IMR-90 (cell line): ENCODE measurements at regions not wholly inside any gene's neighbourhood (a gene's known extent, or its start where the extent isn't known, plus 50 kb on each side); places are given as distances from the start of the nearest gene placed in this dataset.

Source experiments
- ATAC-seq: fragments of 200-7000 bp; cut with Tn5 transposase; 2 replicates; pipeline ENCODE4 v1.9.1; 2020; ENCODE audit warnings: low read depth, mild to moderate bottlenecking, moderate library complexity
- BruUV-seq: library from RNA; stranded (reverse); fragments of 400-500 nt; replicated peaks from 2 replicates; lab custom pipeline; 2021; lab: Mats Ljungman, UMichigan
- CTCF ChIA-PET: fragments of 300-600 bp; formaldehyde crosslinking; extraction: SDS; loops from one replicate; lab custom pipeline; 2021; ENCODE audit warnings: antibody characterized with exemption; lab: Yijun Ruan, JAX
- POLR2A ChIA-PET: fragments of 300-600 bp; sonication (Branson Sonifier 250); formaldehyde crosslinking; loops from one replicate; lab custom pipeline; 2022; ENCODE audit warnings: antibody characterized with exemption; ENCODE audit not compliant: unreplicated experiment; lab: Charles Lee
- DNase-seq: peaks from one replicate; pipeline ENCODE4 v3.0.0; 2013
- H2AFZ ChIP-seq: replicated peaks from 2 replicates; pipeline ENCODE3; 2013; ENCODE audit warnings: low read length, mild to moderate bottlenecking; ENCODE audit not compliant: poor library complexity
- H2AK5ac ChIP-seq: 2 replicates; pipeline ENCODE4 v1.6.1; 2013; ENCODE audit warnings: low read depth, low read length, inconsistent platforms
- H2AK9ac ChIP-seq: replicated peaks from 2 replicates; pipeline ENCODE3; 2013; ENCODE audit warnings: mild to moderate bottlenecking, low read depth, low read length, moderate library complexity; ENCODE audit not compliant: poor library complexity
- H2BK120ac ChIP-seq: 2 replicates; pipeline ENCODE4 v1.6.1; 2013; ENCODE audit warnings: low read depth, low read length, inconsistent platforms
- H2BK15ac ChIP-seq: 3 replicates; pipeline ENCODE4 v1.6.1; 2013; ENCODE audit warnings: low read depth, low read length, inconsistent platforms
- H2BK20ac ChIP-seq: 2 replicates; pipeline ENCODE4 v1.6.1; 2013; ENCODE audit warnings: low read depth, mild to moderate bottlenecking, inconsistent platforms, low read length, moderate library complexity
- H2BK5ac ChIP-seq: 2 replicates; pipeline ENCODE4 v1.6.1; 2013; ENCODE audit warnings: mild to moderate bottlenecking, low read depth, low read length, inconsistent platforms; ENCODE audit not compliant: poor library complexity, severe bottlenecking
- H3K14ac ChIP-seq: replicated peaks from 2 replicates; pipeline ENCODE4 v1.6.1; 2013; ENCODE audit warnings: low read depth, low read length, inconsistent platforms
- H3K18ac ChIP-seq: 2 replicates; pipeline ENCODE4 v1.6.1; 2013; ENCODE audit warnings: low read depth, low read length, control low read depth
- H3K23ac ChIP-seq: 2 replicates; pipeline ENCODE4 v1.6.1; 2013; ENCODE audit warnings: low read depth, low read length, inconsistent platforms
- H3K27ac ChIP-seq: 2 replicates; pipeline ENCODE4 v1.5.1; 2013; ENCODE audit warnings: mild to moderate bottlenecking, control low read depth, low read length; ENCODE audit not compliant: insufficient read depth
- H3K27me3 ChIP-seq: 2 replicates; pipeline ENCODE4 v1.6.1; 2013; ENCODE audit warnings: low read length; ENCODE audit not compliant: control insufficient read depth, insufficient read depth
- H3K36me3 ChIP-seq: 2 replicates; pipeline ENCODE4 v1.6.1; 2013; ENCODE audit warnings: low read length, mixed read lengths; ENCODE audit not compliant: control insufficient read depth, insufficient read depth
- H3K4ac ChIP-seq: 2 replicates; pipeline ENCODE4 v1.6.1; 2013; ENCODE audit warnings: low read depth, low read length, inconsistent platforms
- H3K4me1 ChIP-seq: 2 replicates; pipeline ENCODE4 v1.6.1; 2013; ENCODE audit warnings: low read length, mixed read lengths; ENCODE audit not compliant: control insufficient read depth, insufficient read depth
- H3K4me2 ChIP-seq: 2 replicates; pipeline ENCODE4 v1.6.1; 2013; ENCODE audit warnings: low read depth, mild to moderate bottlenecking, control low read depth, low read length, moderate library complexity
- H3K4me3 ChIP-seq: 2 replicates; pipeline ENCODE4 v1.5.1; 2013; ENCODE audit warnings: low read depth, mild to moderate bottlenecking, control low read depth, low read length, moderate library complexity; ENCODE audit not compliant: insufficient read depth
- H3K56ac ChIP-seq: 2 replicates; pipeline ENCODE4 v1.6.1; 2013; ENCODE audit warnings: low read length, inconsistent platforms; ENCODE audit not compliant: insufficient read depth; ENCODE audit errors: extremely low read depth
- H3K79me1 ChIP-seq, 2 experiments: 2 replicates each; pipeline ENCODE4 v1.6.1; 2013; ENCODE audit warnings: low read length in 2 of 2, inconsistent platforms in 1 of 2, low read depth in 1 of 2
- H3K9ac ChIP-seq: 2 replicates; pipeline ENCODE4 v1.6.1; 2013; ENCODE audit warnings: low read depth, low read length, control low read depth
- H3K9me1 ChIP-seq: 2 replicates; pipeline ENCODE4 v1.6.1; 2013; ENCODE audit warnings: low read length, inconsistent platforms; ENCODE audit not compliant: insufficient read depth
- H3K9me3 ChIP-seq: 2 replicates; pipeline ENCODE4 v1.6.1; 2013; ENCODE audit warnings: low read length; ENCODE audit not compliant: control insufficient read depth, insufficient read depth
- H4K20me1 ChIP-seq: 2 replicates; pipeline ENCODE4 v1.6.1; 2013; ENCODE audit warnings: low read length, inconsistent platforms; ENCODE audit not compliant: insufficient read depth
- H4K5ac ChIP-seq: 2 replicates; pipeline ENCODE4 v1.6.1; 2013; ENCODE audit warnings: mild to moderate bottlenecking, low read depth, low read length, control low read depth
- H4K8ac ChIP-seq, 2 experiments: 2 replicates each; pipeline ENCODE4 v1.6.1; 2013; ENCODE audit warnings: low read depth in 2 of 2, low read length in 2 of 2, control low read depth in 1 of 2, inconsistent platforms in 1 of 2
- H4K91ac ChIP-seq: 2 replicates; pipeline ENCODE4 v1.6.1; 2013; ENCODE audit warnings: low read depth, low read length, inconsistent platforms; ENCODE audit not compliant: insufficient read depth
- BHLHE40 ChIP-seq: fragments of 150-350 bp; IDR thresholded peaks from 2 replicates; pipeline ENCODE4 v1.6.1; 2016; ENCODE audit warnings: mild to moderate bottlenecking, low read depth, low read length
- CEBPB ChIP-seq: IDR thresholded peaks from 2 replicates; pipeline ENCODE4 v1.6.1; 2012; ENCODE audit warnings: low read depth, low read length, improper control_type of control experiment
- CHD1 ChIP-seq: IDR thresholded peaks from 2 replicates; pipeline ENCODE4 v1.6.1; 2012; ENCODE audit warnings: low read depth, low read length, improper control_type of control experiment
- CTCF ChIP-seq: conservative IDR thresholded peaks from 2 replicates; pipeline ENCODE4 v1.5.1; 2012; ENCODE audit warnings: mild to moderate bottlenecking, low read depth, low read length, improper control_type of control experiment
- ELK1 ChIP-seq: fragments of 150-350 bp; IDR thresholded peaks from 2 replicates; pipeline ENCODE4 v1.6.1; 2016; ENCODE audit warnings: low read depth, mild to moderate bottlenecking, low read length, moderate library complexity, borderline replicate concordance
- FOS ChIP-seq: fragments of 150-350 bp; IDR thresholded peaks from 2 replicates; pipeline ENCODE4 v1.6.1; 2016; ENCODE audit warnings: low read depth, low read length
- MAFK ChIP-seq: IDR thresholded peaks from 2 replicates; pipeline ENCODE4 v1.6.1; 2012; ENCODE audit warnings: low read depth, low read length, improper control_type of control experiment
- MAZ ChIP-seq: IDR thresholded peaks from 2 replicates; pipeline ENCODE4 v1.6.1; 2012; ENCODE audit warnings: low read depth, mild to moderate bottlenecking, low read length, improper control_type of control experiment, moderate library complexity, borderline replicate concordance
- MXI1 ChIP-seq: IDR thresholded peaks from 2 replicates; pipeline ENCODE4 v1.6.1; 2012; ENCODE audit warnings: low read depth, mild to moderate bottlenecking, low read length, moderate library complexity, borderline replicate concordance
- NFE2L2 ChIP-seq: fragments of 150-350 bp; IDR thresholded peaks from 2 replicates; pipeline ENCODE4 v1.6.1; 2016; ENCODE audit warnings: low read depth, mild to moderate bottlenecking, low read length
- POLR2A ChIP-seq: IDR thresholded peaks from 2 replicates; pipeline ENCODE4 v1.6.1; 2012; ENCODE audit warnings: mild to moderate bottlenecking, low read depth, low read length
- RAD21 ChIP-seq: IDR thresholded peaks from 2 replicates; pipeline ENCODE4 v1.6.1; 2012; ENCODE audit warnings: low read length, improper control_type of control experiment
- RCOR1 ChIP-seq: IDR thresholded peaks from 2 replicates; pipeline ENCODE4 v1.6.1; 2012; ENCODE audit warnings: mild to moderate bottlenecking, low read length, improper control_type of control experiment; ENCODE audit not compliant: insufficient replicate concordance
- RFX5 ChIP-seq: IDR thresholded peaks from 2 replicates; pipeline ENCODE4 v1.8.0; 2012; ENCODE audit warnings: low read depth, mild to moderate bottlenecking, low read length, moderate library complexity
- SMC3 ChIP-seq: fragments of 150-350 bp; IDR thresholded peaks from 2 replicates; pipeline ENCODE4 v1.6.1; 2016; ENCODE audit warnings: low read depth, mild to moderate bottlenecking, antibody characterized with exemption, low read length, moderate library complexity
- USF2 ChIP-seq: fragments of 150-350 bp; IDR thresholded peaks from 2 replicates; pipeline ENCODE4 v1.6.1; 2017; ENCODE audit warnings: mild to moderate bottlenecking, antibody characterized with exemption, low read length, low read depth
- WGBS, 2 experiments: methylation state at CpG; one replicate each; pipeline versions ENCODE4 v1.1.5 to v1.1.7; 2013; ENCODE audit warnings: missing lambda C conversion rate in 2 of 2; ENCODE audit not compliant: insufficient read length in 1 of 2; ENCODE audit errors: extremely low coverage in 2 of 2; 5-methylcytosine and 5-hydroxymethylcytosine counted together
- dilution Hi-C: fragments of 300-500 bp; cut with HindIII; formaldehyde crosslinking; loops from one replicate; pipeline ENCODE4 v1.14.3; 2018; ENCODE audit warnings: low sequenced_read_pairs; ENCODE audit not compliant: unreplicated experiment
- in situ Hi-C: fragments of 300-500 bp; cut with MboI; formaldehyde crosslinking; loops from 3 replicates; pipeline ENCODE4 v1.14.3; 2019; ENCODE audit warnings: low sequenced_read_pairs, inconsistent platforms, mixed read lengths
- intact Hi-C: fragments of 100-400 bp; cut with micrococcal nuclease; formaldehyde crosslinking; loops from 2 replicates; pipeline ENCODE4 v1.10.0; 2022

GRCh38 chr7:124480821-124481290 is 284.7 kb downstream of the GPR37 start:
- Histone ChIP-seq H3K9me1 (no peaks in the 10 kb centered on the region), H3K9ac (no peak overlapping the region), H3K56ac (no peak overlapping the region), H3K36me3 (no peaks in the 10 kb centered on the region), H3K4me2 (no peak overlapping the region), H2AK9ac (no peak overlapping the region), H3K4me1 (no peaks in the 10 kb centered on the region), H4K5ac (no peak overlapping the region), H2BK20ac (no peak overlapping the region), H3K23ac (no peak overlapping the region), H2BK15ac (no peak overlapping the region), H3K18ac (no peak overlapping the region), H3K79me1 (no peaks in the 10 kb centered on the region), H3K4me3 (no peak overlapping the region), H4K91ac (no peak overlapping the region), H3K4ac (no peak overlapping the region), H2AFZ (no peak overlapping the region), H3K9me3 (no peaks in the 10 kb centered on the region), H4K20me1 (no peaks in the 10 kb centered on the region), H2AK5ac (no peak overlapping the region), H3K27me3 (no peaks in the 10 kb centered on the region), H4K8ac (no peak overlapping the region), H2BK5ac (no peak overlapping the region), H2BK120ac (no peak overlapping the region), H3K14ac (no peak overlapping the region), H3K27ac (no peak overlapping the region)
- BruUV-seq = no TSS peak
- TF ChIP-seq USF2 (no peak), NFE2L2 (no peak), MXI1 (no peak), RCOR1 (no peak), ELK1 (no peak), FOS (no peak), CTCF (no peak), MAFK (no peak), RAD21 (no peak), CHD1 (no peak), MAZ (no peak), BHLHE40 (no peak), CEBPB (no peak), POLR2A (no peak), RFX5 (no peak), SMC3 (no peak)
- in situ Hi-C loops (no loop called here), intact Hi-C loops (no loop called here), dilution Hi-C loops (no loop called here)
- ATAC-seq (no peak), DNase-seq (no peak)
- CTCF ChIA-PET = no interaction called here
- 94% methylated on average over 15 of the region's 23 CpGs; no CpG with 5 or more reads in 1 of the 2 experiments for WGBS, 2 experiments
- POLR2A ChIA-PET = no interaction called here
